ENCODE measurements at regions not wholly inside any gene's neighbourhood (a gene's known extent, or its start where the extent isn't known, plus 50 kb on each side); places are given as distances from the start of the nearest gene placed in this dataset.

GRCh38 chr2:215653344-215654030 lies 217.6 kb upstream of the FN1 start (continued):
- no peak for TF ChIP-seq CCAR2 (IDR thresholded peaks at IDR 0.05; ENCODE audit: low read depth, low read length)
- peak; percentile 55 for TF ChIP-seq ARID1B (IDR thresholded peaks at IDR 0.05)
- no peak for TF ChIP-seq TEAD2 (tag; IDR thresholded peaks at IDR 0.05)
- no peak for TF ChIP-seq BCOR (IDR thresholded peaks at IDR 0.05)
- peak; percentile 19; the same call in 1 of the 2 replicates for TF ChIP-seq CBFA2T3 (IDR thresholded peaks at IDR 0.05)
- TF ChIP-seq SAP30 (IDR thresholded peaks at IDR 0.05; ENCODE audit: borderline replicate concordance, insufficient read depth, low read depth, low read length, poor library complexity, severe bottlenecking) = no peak
- TF ChIP-seq TAF1 (IDR thresholded peaks at IDR 0.05; ENCODE audit: control insufficient read depth, extremely low read depth, insufficient read depth, low read length, severe bottlenecking) = no peak
- TF ChIP-seq SRSF3 (IDR thresholded peaks at IDR 0.05; ENCODE audit: insufficient read depth, low read length) = no peak
- TF ChIP-seq ZNF707 (CRISPR knock-in tag; conservative IDR thresholded peaks at IDR 0.05) = no peak
- TF ChIP-seq TCF3 (CRISPR knock-in tag; IDR thresholded peaks at IDR 0.05) = 0 out of 2 replicates have a peak, but pooled peaks have one; percentile 11
- TF ChIP-seq THRAP3 (IDR thresholded peaks at IDR 0.05; ENCODE audit: borderline replicate concordance) = no peak
- peak; percentile 28; the same call in 1 of the 2 replicates for TF ChIP-seq ZNF316 (IDR thresholded peaks at IDR 0.05)
- no peak for TF ChIP-seq BCL6 (CRISPR knock-in tag; IDR thresholded peaks at IDR 0.05)
- no peak for TF ChIP-seq ZNF384 (IDR thresholded peaks at IDR 0.05; ENCODE audit: low read depth, low read length)
- TF ChIP-seq TAL1 (IDR thresholded peaks at IDR 0.05) = peak; percentile 19; the same call in 1 of the 2 replicates
- no peak for TF ChIP-seq ZNF518B (CRISPR knock-in tag; IDR thresholded peaks at IDR 0.05)
- TF ChIP-seq YBX1 (IDR thresholded peaks at IDR 0.05) = no peak
- no peak for TF ChIP-seq MTA3 (IDR thresholded peaks at IDR 0.05; ENCODE audit: borderline replicate concordance)
- TF ChIP-seq ZFPM2 (CRISPR knock-in tag; IDR thresholded peaks at IDR 0.05) = no peak
- TF ChIP-seq ZC3H4 (CRISPR knock-in tag; IDR thresholded peaks at IDR 0.05; ENCODE audit: borderline replicate concordance) = no peak
- TF ChIP-seq ZBTB8A (IDR thresholded peaks at IDR 0.05; ENCODE audit: partially characterized antibody) = no peak
- no peak for TF ChIP-seq HDAC1 (IDR thresholded peaks at IDR 0.05)
- peak; percentile 35; the same call in 1 of the 2 replicates for TF ChIP-seq SOX6 (IDR thresholded peaks at IDR 0.05)
